ENCODE measurements at regions not wholly inside any gene's neighbourhood (a gene's known extent, or its start where the extent isn't known, plus 50 kb on each side); places are given as distances from the start of the nearest gene placed in this dataset.

- 24% methylated on average over 1 of the region's 1 CpG for WGBS
- Histone ChIP-seq H3K9me3 (peaks cover 2% of the 10 kb centered on the region), H3K4me1 (no peaks in the 10 kb centered on the region), H3K36me3 (no peaks in the 10 kb centered on the region), H3K4me3 (no peak overlapping the region), H3K27ac (no peak overlapping the region), H3K27me3 (no peaks in the 10 kb centered on the region)
- TF ChIP-seq POLR2AphosphoS5 (IDR thresholded peaks at IDR 0.05) (no peak), CTCF (IDR thresholded peaks at IDR 0.05) (no peak), EP300 (IDR thresholded peaks at IDR 0.05) (no peak), POLR2A (IDR thresholded peaks at IDR 0.05) (no peak)
- DNase-seq (ENCODE audit: low spot score in 2 of 2): no peak
Observed at GRCh38 chr2:146964494-146964893, 880.3 kb upstream of the ACVR2A start.

- H3K27ac ChIP-seq: no peak overlapping the region
- TF ChIP-seq CTCF (IDR thresholded peaks at IDR 0.05) (no peak), EP300 (IDR thresholded peaks at IDR 0.05) (no peak), POLR2A (IDR thresholded peaks at IDR 0.05) (no peak), POLR2AphosphoS5 (IDR thresholded peaks at IDR 0.05) (no peak)
- H3K9me3 ChIP-seq: no peaks in the 10 kb centered on the region
- no peak for DNase-seq (ENCODE audit: low spot score in 2 of 2)
- no peaks in the 10 kb centered on the region for H3K27me3 ChIP-seq
- WGBS: 74% methylated on average over 5 of the region's 5 CpGs
- H3K4me3 ChIP-seq: no peak overlapping the region
- H3K36me3 ChIP-seq: no peaks in the 10 kb centered on the region
- H3K4me1 ChIP-seq: peaks cover 4% of the 10 kb centered on the region
Observed at GRCh38 chr2:146954544-146954943, 890.3 kb upstream of the ACVR2A start.

- Histone ChIP-seq H3K4me3 (no peak overlapping the region), H3K4me1 (peaks cover 4% of the 10 kb centered on the region), H3K36me3 (no peaks in the 10 kb centered on the region), H3K9me3 (no peaks in the 10 kb centered on the region), H3K27ac (no peak overlapping the region), H3K27me3 (no peaks in the 10 kb centered on the region)
- no peak for DNase-seq (ENCODE audit: low spot score in 2 of 2)
- WGBS: 51% methylated on average over 3 of the region's 3 CpGs
- no peak for TF ChIP-seq CTCF (IDR thresholded peaks at IDR 0.05)
Observed at GRCh38 chr2:146952696-146953095, 892.1 kb upstream of the ACVR2A start.

- H3K4me1 ChIP-seq: peaks cover 4% of the 10 kb centered on the region
- TF ChIP-seq POLR2AphosphoS5 (IDR thresholded peaks at IDR 0.05) (no peak), EP300 (IDR thresholded peaks at IDR 0.05) (no peak), CTCF (IDR thresholded peaks at IDR 0.05) (no peak), POLR2A (IDR thresholded peaks at IDR 0.05) (no peak)
- H3K27ac ChIP-seq: no peak overlapping the region
- DNase-seq (ENCODE audit: low spot score in 2 of 2): no peak
- no peak overlapping the region for H3K4me3 ChIP-seq
- no peaks in the 10 kb centered on the region for H3K9me3 ChIP-seq
- no peaks in the 10 kb centered on the region for H3K27me3 ChIP-seq
- H3K36me3 ChIP-seq: no peaks in the 10 kb centered on the region
- 77% methylated on average over 4 of the region's 4 CpGs for WGBS
Observed at GRCh38 chr2:146950911-146951310, 893.9 kb upstream of the ACVR2A start.

GRCh38 chr2:146950361-146950760 is 894.5 kb upstream of the ACVR2A start:
- TF ChIP-seq POLR2A (IDR thresholded peaks at IDR 0.05) (no peak), CTCF (IDR thresholded peaks at IDR 0.05) (no peak), POLR2AphosphoS5 (IDR thresholded peaks at IDR 0.05) (no peak), EP300 (IDR thresholded peaks at IDR 0.05) (no peak)
- 90% methylated on average over 3 of the region's 3 CpGs for WGBS
- no peaks in the 10 kb centered on the region for H3K36me3 ChIP-seq
- no peaks in the 10 kb centered on the region for H3K9me3 ChIP-seq
- H3K4me3 ChIP-seq: no peak overlapping the region
- no peak overlapping the region for H3K27ac ChIP-seq
- peaks cover 4% of the 10 kb centered on the region for H3K4me1 ChIP-seq
- no peak for DNase-seq (ENCODE audit: low spot score in 2 of 2)
- H3K27me3 ChIP-seq: no peaks in the 10 kb centered on the region

Measured in suprapubic skin (tissue), 4 donors.